B cell (primary cell): ENCODE measurements at regions not wholly inside any gene's neighbourhood (a gene's known extent, or its start where the extent isn't known, plus 50 kb on each side); places are given as distances from the start of the nearest gene placed in this dataset.

Experiments
- ATAC-seq: fragments of 200-7000 bp; cut with Tn5 transposase; one replicate; pipeline ENCODE4 v1.10.0; 2021; ENCODE audit warnings: low read depth, mild to moderate bottlenecking, moderate number of reproducible peaks, moderate library complexity
- CTCF ChIA-PET: fragments of 350-600 bp; sonication (Branson Sonifier 250); formaldehyde crosslinking; loops from one replicate; lab custom pipeline; 2021; ENCODE audit warnings: antibody characterized with exemption, inconsistent platforms; lab: Charles Lee
- POLR2A ChIA-PET: fragments of 350-600 bp; sonication (Branson Sonifier 250); formaldehyde crosslinking; loops from one replicate; lab custom pipeline; 2021; ENCODE audit warnings: antibody characterized with exemption; lab: Charles Lee
- DNase-seq: peaks from one replicate; pipeline ENCODE4 v3.0.0; 2013
- H2AFZ ChIP-seq: 2 replicates; pipeline ENCODE4 v1.6.1; 2012; ENCODE audit warnings: mild to moderate bottlenecking, low read depth, low read length; ENCODE audit not compliant: insufficient read depth, poor library complexity, severe bottlenecking
- H3K27ac ChIP-seq, 2 donors: 1 replicate in 1 of 2; 2 replicates in 1 of 2; pipeline ENCODE4 v1.5.1; 2012 to 2013; ENCODE audit warnings: low read length in 2 of 2, mild to moderate bottlenecking in 2 of 2, moderate library complexity in 1 of 2
- H3K27me3 ChIP-seq, 4 experiments: fragments of 200-600 bp in 1 of 4; sonication (generic) in 1 of 4; replicated peaks in 1 of 4; 1 replicate in 2 of 4; 2 replicates in 2 of 4; pipeline versions ENCODE4 v1.6.1 to v1.7.0; 2013 to 2016; ENCODE audit warnings: low read length in 3 of 4, mild to moderate bottlenecking in 2 of 4, mixed read lengths in 1 of 4, moderate library complexity in 1 of 4; ENCODE audit not compliant: insufficient read depth in 4 of 4, control insufficient read depth in 3 of 4; ENCODE audit errors: control extremely low read depth in 1 of 4
- H3K36me3 ChIP-seq, 2 experiments: replicated peaks in 1 of 2; 1 replicate in 1 of 2; 2 replicates in 1 of 2; pipeline versions ENCODE4 v1.6.1 to v1.7.1; 2013; ENCODE audit warnings: low read length in 1 of 2; ENCODE audit not compliant: insufficient read depth in 2 of 2, control insufficient read depth in 1 of 2; ENCODE audit errors: control extremely low read depth in 1 of 2, extremely low read depth in 1 of 2
- H3K4me1 ChIP-seq, 2 donors: fragments of 200-600 bp in 1 of 2; sonication (generic) in 1 of 2; 1 replicate in 1 of 2; 2 replicates in 1 of 2; pipeline versions ENCODE4 v1.5.1 to v1.6.1; 2013 to 2017; ENCODE audit warnings: low read length in 2 of 2; ENCODE audit not compliant: control insufficient read depth in 2 of 2, insufficient read depth in 2 of 2
- H3K4me2 ChIP-seq: replicated peaks from 2 replicates; pipeline ENCODE3; 2012; ENCODE audit warnings: mild to moderate bottlenecking, low read depth, low read length; ENCODE audit not compliant: poor library complexity, severe bottlenecking
- H3K4me3 ChIP-seq, 5 experiments: fragments of 200-600 bp in 1 of 5; sonication (generic) in 1 of 5; 1 replicate in 3 of 5; 2 replicates in 2 of 5; pipeline versions ENCODE4 v1.5.1 to v1.7.0; 2011 to 2016; ENCODE audit warnings: low read length in 4 of 5, mild to moderate bottlenecking in 4 of 5, low read depth in 2 of 5, control low read depth in 1 of 5, moderate library complexity in 1 of 5; ENCODE audit not compliant: insufficient read depth in 1 of 5; ENCODE audit errors: control extremely low read depth in 1 of 5, extremely low read depth in 1 of 5
- H3K79me2 ChIP-seq: fragments of 200-600 bp; sonication (generic); one replicate; pipeline ENCODE4 v1.6.0; 2016; ENCODE audit warnings: low read length; ENCODE audit not compliant: control insufficient read depth, insufficient read depth
- H3K9ac ChIP-seq: fragments of 200-600 bp; sonication (generic); 2 replicates; pipeline ENCODE4 v1.6.1; 2017; ENCODE audit warnings: mild to moderate bottlenecking, low read length, moderate library complexity
- H3K9me3 ChIP-seq, 3 donors: one replicate each; pipeline versions ENCODE4 v1.6.1 to v1.7.1; 2013; ENCODE audit warnings: low read length in 2 of 3; ENCODE audit not compliant: control insufficient read depth in 2 of 3, insufficient read depth in 1 of 3; ENCODE audit errors: control extremely low read depth in 1 of 3
- H4K20me1 ChIP-seq: 2 replicates; pipeline ENCODE4 v1.6.0; 2012; ENCODE audit warnings: mild to moderate bottlenecking, low read length; ENCODE audit not compliant: insufficient read depth, control insufficient read depth, poor library complexity, severe bottlenecking
- H3K27ac Mint-ChIP-seq: one replicate; pipeline ENCODE4 v1.8.0; 2021; ENCODE audit warnings: mixed read lengths
- H3K27me3 Mint-ChIP-seq: one replicate; pipeline ENCODE4 v1.8.0; 2021; ENCODE audit warnings: mixed read lengths
- H3K4me1 Mint-ChIP-seq: one replicate; pipeline ENCODE4 v1.8.0; 2021; ENCODE audit warnings: mixed read lengths
- H3K4me3 Mint-ChIP-seq: one replicate; pipeline ENCODE4 v1.8.0; 2021; ENCODE audit warnings: mixed read lengths
- H3K9me3 Mint-ChIP-seq: one replicate; pipeline ENCODE4 v1.8.0; 2022; ENCODE audit warnings: mixed read lengths; ENCODE audit not compliant: insufficient read depth
- EZH2 ChIP-seq: IDR thresholded peaks from 2 replicates; pipeline ENCODE4 v1.6.1; 2012; ENCODE audit warnings: borderline replicate concordance, low read depth, mild to moderate bottlenecking, moderate library complexity, low read length; ENCODE audit not compliant: insufficient read depth, poor library complexity, severe bottlenecking
- WGBS: methylation state at CpG from one replicate; pipeline ENCODE4 v1.1.5; 2013; ENCODE audit warnings: missing lambda C conversion rate; ENCODE audit not compliant: insufficient coverage; 5-methylcytosine and 5-hydroxymethylcytosine counted together
- intact Hi-C: fragments of 100-400 bp; cut with micrococcal nuclease; formaldehyde crosslinking; loops from one replicate; pipeline ENCODE4 v1.10.0; 2022
- TF ChIP-seq, protein P1 (sequence below): fragments of 200-600 bp; IDR thresholded peaks from one replicate; pipeline ENCODE4 v1.8.0; 2022; ENCODE audit warnings: antibody characterized with exemption, mild to moderate bottlenecking

DNA sequence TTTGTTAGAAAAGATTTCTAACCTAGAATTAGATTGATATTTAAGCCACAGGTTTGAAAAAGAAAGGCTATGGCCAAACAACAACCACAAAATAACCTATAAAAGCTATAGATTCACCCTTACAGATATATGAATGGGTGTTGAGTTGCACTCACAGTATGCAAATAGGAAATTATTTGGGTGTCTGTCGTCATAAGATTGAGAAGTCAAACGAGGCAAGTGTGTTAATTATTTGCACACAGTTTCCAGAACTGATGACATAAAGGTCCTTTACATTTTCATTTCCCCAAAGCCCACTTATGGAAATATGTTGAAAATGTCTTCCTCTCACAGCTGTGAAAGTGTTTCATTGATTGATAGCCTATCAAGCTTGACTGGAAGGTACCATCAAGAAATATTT is 101.2 kb upstream of the CXCL13 start:
- no peaks in the 10 kb centered on the region for H4K20me1 ChIP-seq
- no peak overlapping the region for H3K4me2 ChIP-seq
- H3K27ac ChIP-seq = no peak overlapping the region
- no peak overlapping the region for H2AFZ ChIP-seq
- ChIA-PET POLR2A (no interaction called here), CTCF (no interaction called here)
- Mint-ChIP-seq H3K4me1 (no peaks in the 10 kb centered on the region), H3K4me3 (no peak overlapping the region), H3K9me3 (no peaks in the 10 kb centered on the region), H3K27ac (no peak overlapping the region), H3K27me3 (no peaks in the 10 kb centered on the region)
- peaks cover 0 to 4% (median 0%) of the 10 kb centered on the region in 3 donors for H3K9me3 ChIP-seq
- no peaks in the 10 kb centered on the region for H3K27me3 ChIP-seq
- no peak for DNase-seq
- no peak overlapping the region for H3K4me3 ChIP-seq
- H3K4me1 ChIP-seq = no peaks in the 10 kb centered on the region
- intact Hi-C loops = no loop called here
- no peak for ATAC-seq
- H3K9ac ChIP-seq = no peak overlapping the region
- H3K79me2 ChIP-seq = no peaks in the 10 kb centered on the region
- WGBS = no CpG with 5 or more reads among the region's 2 CpGs
- no peaks in the 10 kb centered on the region for H3K36me3 ChIP-seq
- TF ChIP-seq, protein P1, sequence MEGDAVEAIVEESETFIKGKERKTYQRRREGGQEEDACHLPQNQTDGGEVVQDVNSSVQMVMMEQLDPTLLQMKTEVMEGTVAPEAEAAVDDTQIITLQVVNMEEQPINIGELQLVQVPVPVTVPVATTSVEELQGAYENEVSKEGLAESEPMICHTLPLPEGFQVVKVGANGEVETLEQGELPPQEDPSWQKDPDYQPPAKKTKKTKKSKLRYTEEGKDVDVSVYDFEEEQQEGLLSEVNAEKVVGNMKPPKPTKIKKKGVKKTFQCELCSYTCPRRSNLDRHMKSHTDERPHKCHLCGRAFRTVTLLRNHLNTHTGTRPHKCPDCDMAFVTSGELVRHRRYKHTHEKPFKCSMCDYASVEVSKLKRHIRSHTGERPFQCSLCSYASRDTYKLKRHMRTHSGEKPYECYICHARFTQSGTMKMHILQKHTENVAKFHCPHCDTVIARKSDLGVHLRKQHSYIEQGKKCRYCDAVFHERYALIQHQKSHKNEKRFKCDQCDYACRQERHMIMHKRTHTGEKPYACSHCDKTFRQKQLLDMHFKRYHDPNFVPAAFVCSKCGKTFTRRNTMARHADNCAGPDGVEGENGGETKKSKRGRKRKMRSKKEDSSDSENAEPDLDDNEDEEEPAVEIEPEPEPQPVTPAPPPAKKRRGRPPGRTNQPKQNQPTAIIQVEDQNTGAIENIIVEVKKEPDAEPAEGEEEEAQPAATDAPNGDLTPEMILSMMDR = no peak
- no peak for TF ChIP-seq EZH2

DNA sequence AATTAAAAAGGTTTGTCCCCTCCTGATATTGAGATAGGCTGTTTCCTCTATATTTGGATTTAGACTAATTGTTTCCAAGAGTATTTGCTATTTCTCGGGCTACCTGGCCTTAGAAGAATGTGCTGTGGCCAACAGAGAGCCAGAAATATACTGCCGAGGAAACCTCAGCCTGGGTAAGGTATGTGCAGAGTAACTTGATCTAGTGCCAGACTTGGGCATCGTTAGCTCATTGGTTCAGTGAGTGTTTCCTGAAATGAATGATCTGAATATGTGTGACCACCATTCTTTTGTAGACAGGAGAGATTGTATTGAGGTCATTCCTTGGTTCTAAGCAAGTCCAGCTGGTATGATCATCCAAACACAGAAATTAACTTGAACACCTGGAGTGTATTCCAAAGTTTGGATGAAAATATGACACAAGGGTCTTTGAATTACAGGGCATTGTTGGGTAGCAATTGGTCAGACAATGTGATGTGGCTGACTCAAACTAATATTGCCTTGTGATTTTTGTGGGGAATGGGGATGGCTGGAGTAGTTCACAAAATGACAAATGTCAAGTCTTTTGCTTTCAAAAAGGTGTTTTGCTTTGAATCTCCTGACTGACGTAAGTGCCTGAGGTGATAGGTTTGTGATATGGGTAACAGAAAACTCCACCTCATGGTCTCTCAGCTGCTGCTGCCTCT is 100.2 kb upstream of the CXCL13 start:
- CTCF ChIA-PET = no interaction called here
- no peaks in the 10 kb centered on the region for H3K4me1 Mint-ChIP-seq

More for the DNA sequence above, 100.2 kb upstream of the CXCL13 start:
- POLR2A ChIA-PET = no interaction called here
- Histone ChIP-seq H3K79me2 (no peaks in the 10 kb centered on the region), H3K4me2 (no peak overlapping the region), H2AFZ (no peak overlapping the region), H3K9ac (no peak overlapping the region), H3K9me3 (peaks cover 0 to 4% (median 0%) of the 10 kb centered on the region in 3 donors), H3K27me3 (no peaks in the 10 kb centered on the region), H3K27ac (no peak overlapping the region), H3K36me3 (no peaks in the 10 kb centered on the region), H3K4me3 (no peak overlapping the region), H3K4me1 (no peaks in the 10 kb centered on the region), H4K20me1 (no peaks in the 10 kb centered on the region)
- intact Hi-C loops = no loop called here
- 91% methylated on average over 3 of the region's 4 CpGs for WGBS
- no peaks in the 10 kb centered on the region for H3K27me3 Mint-ChIP-seq
- no peaks in the 10 kb centered on the region for H3K9me3 Mint-ChIP-seq
- ATAC-seq (no peak), DNase-seq (no peak)
- no peak for TF ChIP-seq EZH2
- TF ChIP-seq, protein P1 = no peak
- no peak overlapping the region for H3K4me3 Mint-ChIP-seq
- H3K27ac Mint-ChIP-seq = no peak overlapping the region
